ENCODE measurements at regions not wholly inside any gene's neighbourhood (a gene's known extent, or its start where the extent isn't known, plus 50 kb on each side); places are given as distances from the start of the nearest gene placed in this dataset.
"Not testable (repeated sequence)": the region's sequence is repeated elsewhere in the genome, so short reads cannot be mapped to it uniquely, and the experiment has no call there.

- no peak for DNase-seq
Measured at GRCh38 chr4:120636120-120636630, 286.4 kb downstream of the PRDM5 start.

GRCh38 chr4:120633810-120634209 lies 288.7 kb downstream of the PRDM5 start:
- no peak for DNase-seq

- DNase-seq: no peak
Measured at GRCh38 chr4:120630427-120630826, 292.1 kb downstream of the PRDM5 start.

- no peak for DNase-seq
Measured at GRCh38 chr4:120629546-120630108, 292.9 kb downstream of the PRDM5 start.

- DNase-seq: no peak
Measured at GRCh38 chr4:120622601-120623000, 299.9 kb downstream of the PRDM5 start.

GRCh38 chr4:120617171-120617570 lies 305.4 kb downstream of the PRDM5 start:
- DNase-seq: no peak

GRCh38 chr4:120616041-120616440 lies 306.5 kb downstream of the PRDM5 start:
- DNase-seq: no peak

- DNase-seq: no peak
Measured at GRCh38 chr4:120613778-120614177, 308.7 kb downstream of the PRDM5 start.

- no peak for DNase-seq
Measured at GRCh38 chr4:120611092-120611491, 311.4 kb downstream of the PRDM5 start.

GRCh38 chr4:120591038-120591437 lies 331.5 kb downstream of the PRDM5 start:
- DNase-seq: no peak

- DNase-seq: no peak
Measured at GRCh38 chr4:120589787-120590186, 332.7 kb downstream of the PRDM5 start.

GRCh38 chr4:120568731-120569130 lies 353.8 kb downstream of the PRDM5 start:
- DNase-seq: no peak

GRCh38 chr4:120561648-120562047 lies 360.9 kb downstream of the PRDM5 start:
- no peak for DNase-seq

- no peak for DNase-seq
Measured at GRCh38 chr4:120557372-120557771, 365.2 kb downstream of the PRDM5 start.

GRCh38 chr4:120555058-120555457 lies 367.5 kb downstream of the PRDM5 start:
- DNase-seq: peak; percentile 65

- no peak for DNase-seq
Measured at GRCh38 chr4:120554086-120554485, 368.4 kb downstream of the PRDM5 start.

- DNase-seq: not testable (repeated sequence)
Measured at GRCh38 chr4:120550624-120551220, 371.8 kb downstream of the PRDM5 start.

- no peak for DNase-seq
Measured at GRCh38 chr4:120549011-120549570, 373.4 kb downstream of the PRDM5 start.

- DNase-seq: no peak
Measured at GRCh38 chr4:120545391-120545790, 377.1 kb downstream of the PRDM5 start.

GRCh38 chr4:120544838-120545237 lies 377.7 kb downstream of the PRDM5 start:
- no peak for DNase-seq

GRCh38 chr4:120540625-120541024 lies 381.9 kb downstream of the PRDM5 start:
- DNase-seq: no peak

- DNase-seq: no peak
Measured at GRCh38 chr4:120536884-120537283, 385.6 kb downstream of the PRDM5 start.

GRCh38 chr4:120528428-120528827 lies 394.1 kb downstream of the PRDM5 start:
- no peak for DNase-seq

- no peak for DNase-seq
Measured at GRCh38 chr4:120526033-120526432, 396.5 kb downstream of the PRDM5 start.

- DNase-seq: no peak
Measured at GRCh38 chr4:120525106-120525505, 397.4 kb downstream of the PRDM5 start.
